CD1c-positive myeloid dendritic cell (primary cell): ENCODE measurements at regions not wholly inside any gene's neighbourhood (a gene's known extent, or its start where the extent isn't known, plus 50 kb on each side); places are given as distances from the start of the nearest gene placed in this dataset.

Source experiments
- DNase-seq: peaks from one replicate; pipeline ENCODE4 v3.0.0-alpha.2; 2016; ENCODE audit errors: extremely low spot score

DNA sequence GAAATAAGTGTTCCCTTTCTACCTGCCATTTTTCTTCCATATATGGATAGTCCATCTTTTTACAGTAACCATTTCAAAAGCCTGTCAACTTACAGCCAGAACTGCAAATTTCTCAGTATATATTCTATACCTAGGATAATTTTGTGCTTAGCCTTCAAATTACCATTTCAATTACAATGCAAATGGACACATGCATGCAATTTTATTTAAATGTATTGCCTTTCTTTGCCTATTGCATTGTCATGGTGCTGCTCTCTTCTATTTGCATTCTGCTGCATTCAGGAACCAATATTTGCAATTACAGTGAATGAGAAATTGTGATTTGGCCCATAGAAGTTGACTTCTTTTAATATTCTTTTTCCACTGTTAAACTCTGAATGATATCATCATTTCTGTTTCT, 1753.4 kb upstream of the TENM3 start:
- DNase-seq = no peak

DNA sequence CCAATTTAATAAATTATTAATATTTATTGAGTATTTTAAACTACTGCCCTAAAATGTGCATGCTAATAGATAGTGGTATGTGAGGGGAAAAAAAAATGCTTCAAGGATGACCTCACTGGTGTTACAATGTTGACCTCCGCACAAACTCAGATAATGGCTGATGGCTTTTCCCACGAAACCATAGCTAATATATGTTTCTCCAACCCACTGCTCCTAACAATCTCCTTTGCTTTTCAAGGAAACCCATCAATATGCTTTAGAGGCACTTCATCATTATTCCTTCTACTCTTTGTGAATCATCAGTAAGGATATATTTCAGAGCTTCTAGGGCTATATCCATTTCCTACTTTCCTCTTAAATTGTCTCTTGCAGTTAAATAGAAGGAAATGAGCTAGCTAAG, 1752.0 kb upstream of the TENM3 start:
- no peak for DNase-seq

DNA sequence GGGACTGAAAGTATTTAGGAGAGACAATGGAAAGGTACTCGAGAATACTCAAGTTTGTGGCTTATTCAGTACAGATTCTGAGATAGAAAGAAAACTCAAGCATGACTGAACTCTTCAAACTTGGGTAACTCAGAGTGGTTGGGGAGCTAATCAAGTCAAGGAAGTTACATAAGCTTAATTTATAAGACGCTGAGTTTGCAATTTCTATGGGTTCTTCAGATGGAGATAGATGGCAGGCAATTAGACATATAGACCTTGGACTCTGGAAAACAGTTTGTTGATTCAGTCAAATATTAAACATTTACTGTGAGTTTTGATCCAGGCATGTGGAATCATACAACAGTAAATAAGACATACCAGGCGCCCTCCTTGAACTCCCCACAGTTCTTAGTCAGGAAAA, 1749.9 kb upstream of the TENM3 start:
- no peak for DNase-seq

DNA sequence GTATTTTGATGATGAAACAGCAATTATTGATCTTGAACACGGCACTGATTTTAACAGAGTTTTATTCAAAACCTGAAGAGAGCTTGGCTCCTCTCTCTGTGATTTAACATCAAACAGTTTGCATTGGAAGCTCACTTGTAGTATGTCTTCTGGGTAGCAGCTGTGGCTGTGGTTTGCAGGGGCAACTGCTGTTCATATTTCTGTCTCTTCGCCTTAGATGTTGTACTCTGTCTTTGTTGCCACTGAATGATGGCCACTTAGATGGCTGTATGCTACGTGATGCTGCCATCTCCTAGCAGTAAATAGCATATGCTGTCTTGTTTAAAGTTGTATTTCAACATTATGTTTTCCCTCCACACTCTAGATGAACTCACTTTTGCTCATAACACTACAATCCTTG, 1743.0 kb upstream of the TENM3 start:
- no peak for DNase-seq

DNA sequence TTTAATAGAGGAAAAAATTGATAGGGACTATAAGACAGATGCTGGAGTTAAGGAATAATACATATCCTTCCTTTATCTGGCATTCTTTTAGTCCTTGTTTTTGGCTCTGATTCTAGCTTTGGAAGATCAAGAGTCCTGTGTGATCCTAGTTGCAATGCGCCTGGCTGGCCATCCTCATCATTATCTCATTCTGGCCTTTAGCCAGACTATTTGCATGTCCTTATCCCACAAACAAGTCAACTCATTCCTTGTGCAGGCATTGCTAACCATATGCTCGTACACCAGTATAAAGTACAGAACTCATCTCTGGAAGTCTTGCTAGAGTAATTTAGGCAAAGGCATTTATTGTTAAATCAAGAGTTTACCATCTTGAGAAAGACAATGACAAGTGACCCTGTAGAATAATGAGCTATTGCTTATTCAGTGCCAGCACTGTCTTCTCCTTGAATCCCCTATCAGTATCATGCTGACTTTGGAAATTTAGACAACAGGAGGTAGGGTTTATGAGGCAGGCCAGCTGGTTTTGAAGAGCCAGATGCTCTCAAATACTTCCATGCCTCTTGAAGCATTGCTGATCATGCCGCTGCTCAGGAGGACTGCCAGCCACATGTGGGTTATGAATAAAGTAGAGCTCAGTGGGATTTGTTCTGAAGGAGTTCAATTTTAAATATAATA, 1730.3 kb upstream of the TENM3 start:
- no peak for DNase-seq

DNA sequence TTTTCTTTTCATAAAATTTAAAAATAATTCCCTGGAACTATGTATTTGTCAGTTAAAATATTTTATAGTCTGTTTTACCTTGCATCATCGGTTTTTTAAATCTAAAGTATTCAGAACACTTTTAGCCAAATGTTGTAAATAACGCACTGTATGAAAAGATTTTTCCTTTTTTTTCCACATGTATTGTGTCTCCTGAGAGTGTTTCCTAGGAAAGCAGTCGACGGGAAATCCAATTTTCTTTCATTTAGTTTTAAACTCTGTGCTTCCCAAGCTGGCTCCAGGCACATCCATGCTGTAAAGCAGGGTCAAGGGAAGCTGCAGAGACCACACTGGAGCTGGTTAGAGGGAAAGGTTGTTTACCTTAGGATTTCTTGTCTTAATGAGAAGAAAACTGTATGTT, 1724.3 kb upstream of the TENM3 start:
- DNase-seq = no peak

DNA sequence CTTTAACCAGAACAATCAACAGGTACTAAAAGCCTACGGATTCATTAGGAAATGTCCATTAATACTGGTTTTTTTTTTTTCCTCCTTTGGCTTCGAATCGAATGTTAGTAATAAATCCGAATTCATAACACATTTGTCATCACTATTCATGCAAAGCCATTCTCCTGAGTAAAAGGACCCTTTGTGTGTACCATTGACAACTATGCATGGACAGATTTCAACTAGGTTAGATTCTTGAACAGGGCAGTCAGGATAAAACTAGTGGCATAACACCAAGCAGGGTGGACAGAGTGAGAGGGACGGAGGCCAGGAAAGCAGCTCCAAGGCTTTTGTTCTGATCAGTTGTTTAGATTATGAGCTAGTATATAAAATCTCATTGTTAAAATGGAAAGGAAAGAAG, 1722.0 kb upstream of the TENM3 start:
- DNase-seq = no peak

DNA sequence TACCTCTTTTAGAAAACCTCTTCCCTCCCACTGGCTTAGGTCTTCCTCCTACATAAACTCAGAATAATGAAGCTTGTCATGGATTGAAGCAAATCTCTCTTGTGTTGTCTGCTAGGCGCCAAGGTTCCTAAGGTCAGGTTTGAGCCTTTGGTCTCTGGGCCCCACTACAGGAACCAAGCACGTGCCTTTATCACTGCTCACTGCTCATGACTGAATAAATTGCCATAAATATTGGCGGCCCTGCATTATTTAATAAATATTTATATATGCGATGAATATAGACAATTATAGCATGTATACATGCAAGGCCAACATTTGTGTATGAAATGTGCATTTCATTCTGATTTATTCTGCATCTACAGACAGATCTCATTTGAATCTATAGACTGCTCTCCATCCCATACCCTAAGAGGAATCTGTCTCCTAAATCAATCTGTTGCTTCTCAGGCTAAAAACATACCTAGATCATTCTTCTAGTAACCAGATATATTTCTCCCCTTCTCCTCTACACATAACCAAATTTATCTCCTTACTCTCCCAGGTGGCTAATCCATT, 1717.6 kb upstream of the TENM3 start:
- DNase-seq = no peak

DNA sequence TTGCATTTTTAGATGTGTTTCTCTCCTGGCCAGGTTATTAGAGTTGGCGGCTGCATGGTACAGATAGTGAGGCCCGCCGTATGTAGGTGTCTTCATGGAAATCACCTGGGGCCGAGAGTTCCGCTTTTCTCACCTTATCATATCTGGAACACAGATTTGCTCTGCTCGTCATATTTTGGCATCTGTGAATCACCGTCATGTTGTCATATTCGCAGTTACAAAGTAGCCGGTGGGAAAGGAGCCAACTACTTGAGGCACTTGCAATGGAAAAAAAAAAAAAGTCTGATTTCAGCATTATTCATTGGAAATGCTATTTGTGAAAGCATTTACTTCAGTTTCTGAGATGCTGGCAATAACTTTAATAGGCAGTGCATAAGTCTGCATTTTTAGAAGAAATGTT, 1715.2 kb upstream of the TENM3 start:
- no peak for DNase-seq

DNA sequence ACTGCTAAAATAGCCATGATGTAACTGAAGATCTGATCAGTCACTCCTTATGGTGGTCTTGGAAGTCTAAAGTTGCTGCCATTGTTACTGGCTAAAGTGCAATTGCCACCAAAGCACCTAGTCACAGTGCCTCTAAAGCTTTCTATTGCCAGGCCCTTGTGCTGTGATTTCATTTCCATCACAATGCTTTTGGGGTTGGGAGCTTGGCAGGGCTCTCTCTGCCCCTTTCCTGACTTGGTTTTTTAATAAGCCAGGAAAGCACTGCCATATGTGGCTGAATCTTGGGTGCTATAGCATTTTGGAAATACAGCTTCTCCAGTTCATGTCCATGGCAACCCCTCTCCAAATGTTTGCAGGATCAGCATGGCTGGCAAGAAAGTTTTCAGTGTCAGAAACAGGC, 1712.4 kb upstream of the TENM3 start:
- DNase-seq = no peak

DNA sequence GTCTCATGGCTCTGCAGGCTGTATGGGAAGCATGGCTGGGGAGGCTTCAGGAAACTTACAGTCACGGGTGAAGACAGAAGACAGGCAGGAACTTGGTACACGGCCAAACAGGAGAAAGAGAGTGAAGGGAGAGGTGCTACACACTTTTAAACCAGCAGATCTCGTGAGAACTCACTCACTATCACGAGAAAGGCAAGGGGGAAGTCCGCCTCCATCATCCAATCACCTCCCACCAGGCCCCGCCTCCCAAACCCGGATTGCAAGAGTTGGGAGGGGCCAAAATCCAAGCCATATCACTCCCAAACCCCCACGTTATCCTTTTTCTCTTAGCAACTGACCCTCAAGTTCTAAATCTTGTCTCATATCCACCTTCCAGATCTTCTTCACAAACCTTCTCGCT, 1710.5 kb upstream of the TENM3 start:
- no peak for DNase-seq

DNA sequence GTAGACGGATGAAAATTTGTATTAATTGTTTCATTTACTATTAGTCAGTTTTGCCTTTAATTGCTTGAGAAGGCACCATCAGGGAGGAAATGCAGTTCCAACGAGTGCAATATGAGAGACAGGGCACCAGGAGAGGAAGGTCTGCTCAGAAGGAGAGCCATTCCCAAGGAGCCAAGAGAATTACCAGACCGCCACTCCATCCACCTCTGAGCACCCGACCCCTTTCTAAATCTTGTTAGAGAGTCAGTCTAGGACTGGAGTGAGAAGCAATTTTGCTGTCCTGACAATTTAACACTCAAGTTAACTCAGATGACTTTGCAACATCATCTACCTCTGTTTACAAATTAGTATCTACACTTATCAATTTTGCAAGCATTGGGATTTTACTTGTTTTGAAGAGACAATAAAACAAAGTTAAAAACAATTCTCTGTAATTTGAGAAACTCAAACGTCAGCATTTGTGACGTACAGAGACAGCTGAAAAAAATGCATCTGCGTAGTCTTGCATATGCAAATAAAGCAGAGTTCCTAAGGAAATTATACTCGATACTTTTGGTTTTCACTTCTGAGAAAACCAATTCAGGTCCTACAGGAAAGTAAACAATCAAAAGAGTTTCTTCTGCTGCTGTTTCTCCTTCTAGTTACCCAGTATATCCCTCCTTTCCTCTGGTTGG, 1704.7 kb upstream of the TENM3 start:
- DNase-seq = no peak

DNA sequence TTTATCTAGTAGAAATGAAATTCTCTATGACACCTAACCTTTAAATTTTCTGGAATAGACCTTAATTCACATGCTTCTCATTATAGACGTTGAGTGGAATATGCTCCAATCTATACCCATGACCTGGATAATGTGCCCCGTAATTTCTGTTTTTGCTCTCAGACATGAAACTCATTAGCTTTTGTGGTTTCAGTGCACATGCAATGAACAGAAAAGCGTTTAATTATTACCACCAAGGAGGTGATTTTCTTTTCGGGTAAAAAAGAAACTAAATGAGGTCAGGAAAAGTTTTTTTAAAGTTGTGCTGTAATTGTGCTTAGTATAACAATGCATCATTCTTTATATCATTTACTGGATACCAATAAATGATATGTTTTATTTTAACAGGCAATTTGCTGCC, 1703.9 kb upstream of the TENM3 start:
- no peak for DNase-seq

DNA sequence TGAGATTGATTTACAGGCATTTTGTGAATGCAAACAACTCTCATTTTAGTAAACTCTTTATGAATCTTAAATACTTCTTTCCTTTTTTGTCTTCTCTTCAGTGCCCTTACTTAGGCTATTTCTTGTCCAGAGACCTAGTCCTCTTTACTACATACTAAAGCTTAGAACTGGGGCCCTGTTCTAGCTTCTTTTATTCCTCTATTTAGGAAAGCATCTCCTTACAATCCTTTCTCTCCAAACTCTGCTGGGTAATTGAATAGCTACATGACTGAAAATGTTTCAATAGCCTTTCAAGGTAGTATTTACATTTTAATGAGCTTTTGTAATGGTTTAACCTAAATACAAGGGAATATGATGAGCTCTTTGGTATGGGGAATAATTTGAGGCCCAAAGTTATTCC, 1701.5 kb upstream of the TENM3 start:
- DNase-seq = no peak

DNA sequence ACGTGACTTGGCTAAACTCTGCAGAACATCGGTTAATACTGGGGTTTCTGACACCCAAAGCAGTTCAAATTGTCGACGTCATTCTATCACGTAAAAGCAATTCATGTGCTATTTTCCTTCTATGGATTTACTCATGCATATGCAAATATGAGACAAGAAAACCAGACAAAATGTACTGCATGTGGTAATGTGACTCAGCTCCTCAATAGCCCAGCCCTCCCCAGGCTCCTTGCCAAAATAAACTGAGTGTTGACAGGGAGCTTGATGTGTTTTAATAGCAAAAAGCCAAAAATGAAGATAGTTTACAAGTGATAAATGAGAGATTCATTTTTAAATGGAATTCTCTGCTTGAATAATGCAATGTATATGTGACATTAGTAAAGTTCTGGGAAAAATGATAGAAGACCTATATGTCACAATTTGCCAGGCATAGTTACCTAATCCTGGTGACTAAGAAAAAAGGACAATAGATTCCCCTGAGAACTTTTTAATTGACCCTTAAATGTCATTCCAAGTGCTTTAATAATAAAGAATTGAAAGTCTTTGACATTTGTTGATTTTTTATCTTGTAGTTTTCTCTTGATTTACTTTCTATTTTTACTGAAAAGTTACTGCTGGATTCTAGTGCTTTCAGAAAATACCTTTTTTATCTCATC, 1700.6 kb upstream of the TENM3 start:
- DNase-seq = no peak

DNA sequence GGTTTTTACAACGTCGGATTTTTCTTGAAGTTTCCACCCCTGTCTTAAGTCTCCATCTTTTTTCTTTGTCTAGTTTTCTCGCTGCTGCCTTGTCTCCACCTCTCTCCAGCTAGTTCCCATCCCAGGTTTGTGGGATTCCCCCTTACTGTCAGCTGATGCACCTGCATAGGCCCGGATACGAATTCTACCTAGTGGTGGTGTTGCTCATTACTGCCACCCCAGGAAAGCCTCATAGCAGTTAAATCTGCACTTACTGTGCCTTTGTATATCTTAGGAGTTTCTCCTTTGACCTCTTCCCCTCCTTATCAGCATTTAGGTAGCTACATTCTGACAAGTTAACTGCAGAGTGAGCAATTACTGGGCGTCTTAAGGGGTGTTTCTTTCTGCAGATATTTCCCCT, 1693.1 kb upstream of the TENM3 start:
- DNase-seq = no peak

DNA sequence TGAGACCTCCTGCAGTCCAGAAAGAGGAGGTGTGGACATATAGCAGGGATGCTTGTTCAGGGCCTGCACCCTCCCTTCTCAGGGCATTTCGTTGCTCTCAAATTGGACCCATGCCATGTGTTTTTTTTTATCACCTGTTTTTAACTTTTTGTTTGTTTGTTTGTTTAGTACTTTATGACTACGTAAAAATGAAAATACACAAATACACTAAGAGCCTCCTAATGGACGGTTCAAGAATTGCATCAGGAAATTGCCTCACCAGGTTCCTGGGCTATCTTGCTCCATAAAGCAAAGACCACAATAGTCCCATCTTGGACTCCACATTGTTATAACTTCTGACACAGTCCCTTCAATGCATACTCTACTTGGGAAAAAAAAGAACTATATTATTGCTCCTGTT, 1685.9 kb upstream of the TENM3 start:
- DNase-seq = no peak

DNA sequence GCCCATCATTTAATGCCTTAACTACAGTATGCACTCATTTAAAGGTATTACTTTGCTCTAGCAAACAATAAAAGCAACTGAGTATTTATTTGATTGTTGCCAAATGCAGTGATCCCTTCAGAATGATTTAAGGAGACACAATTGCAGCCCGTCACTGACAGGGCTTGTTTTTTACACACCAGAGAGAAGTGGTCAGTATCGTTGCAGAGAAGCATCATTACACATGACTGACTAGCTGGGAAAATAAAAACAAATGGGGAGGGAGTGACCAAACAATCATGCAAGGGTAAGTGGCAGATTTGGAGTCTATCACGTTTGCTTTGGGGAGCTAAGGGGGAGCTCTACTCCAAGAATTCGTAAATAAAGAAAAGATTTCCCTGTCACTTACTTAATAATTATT, 1685.3 kb upstream of the TENM3 start:
- no peak for DNase-seq

DNA sequence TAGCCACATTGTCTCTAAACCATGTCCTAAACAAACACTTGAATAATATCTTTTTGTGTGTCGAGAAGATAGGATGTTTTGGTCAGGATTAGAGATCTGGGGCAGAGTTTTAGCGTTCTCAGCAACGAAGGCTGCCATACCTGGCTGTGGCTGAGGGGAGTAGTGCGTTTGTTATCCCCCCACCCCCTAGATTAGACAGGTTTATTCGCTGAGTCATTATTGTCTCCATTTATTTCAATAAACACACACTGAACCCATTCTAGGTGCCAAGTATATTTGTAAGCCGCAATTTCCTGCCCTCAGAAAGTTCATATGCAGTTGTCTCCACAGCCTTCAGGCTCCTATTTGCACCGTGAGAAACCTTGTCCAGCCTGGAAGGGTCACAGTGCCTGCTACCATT, 1684.8 kb upstream of the TENM3 start:
- DNase-seq = no peak

DNA sequence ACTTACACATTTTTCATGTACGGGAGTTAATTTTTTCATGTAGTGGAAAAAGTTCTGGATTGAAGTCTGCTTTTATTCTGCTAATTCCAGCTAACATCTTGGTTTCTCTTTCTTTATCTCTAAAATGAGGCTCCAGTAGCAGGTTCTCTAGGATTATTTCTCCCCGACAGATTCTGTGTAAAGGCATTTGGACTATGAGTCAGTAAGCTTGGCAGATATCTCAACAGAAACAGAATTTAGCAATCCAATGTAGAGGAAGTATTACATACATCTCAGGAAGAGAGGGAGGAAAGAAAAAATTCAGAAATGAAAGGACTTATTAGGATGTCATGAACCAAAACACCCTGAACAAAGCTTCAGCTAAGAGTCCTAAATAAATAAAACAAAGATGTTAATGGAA, 1682.3 kb upstream of the TENM3 start:
- DNase-seq = no peak

DNA sequence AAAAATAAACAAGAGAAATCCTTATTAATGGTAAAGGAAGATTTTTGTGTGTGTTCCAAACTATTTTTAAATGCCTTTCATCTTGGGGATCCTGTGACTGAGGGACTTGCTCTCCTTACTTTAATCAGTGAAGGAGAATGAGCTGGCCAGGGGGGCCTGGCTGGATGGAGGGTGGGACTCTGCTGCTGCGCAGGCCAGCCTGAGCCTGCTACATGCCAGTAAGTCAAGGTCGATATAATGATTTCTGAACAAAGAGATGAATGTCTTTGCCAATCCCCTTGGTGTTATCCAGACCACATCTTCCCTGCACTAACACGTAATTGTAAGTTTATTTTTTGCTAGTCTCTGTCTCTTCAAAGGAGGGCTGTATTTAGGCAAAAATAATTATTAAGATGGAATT, 1679.2 kb upstream of the TENM3 start:
- no peak for DNase-seq

DNA sequence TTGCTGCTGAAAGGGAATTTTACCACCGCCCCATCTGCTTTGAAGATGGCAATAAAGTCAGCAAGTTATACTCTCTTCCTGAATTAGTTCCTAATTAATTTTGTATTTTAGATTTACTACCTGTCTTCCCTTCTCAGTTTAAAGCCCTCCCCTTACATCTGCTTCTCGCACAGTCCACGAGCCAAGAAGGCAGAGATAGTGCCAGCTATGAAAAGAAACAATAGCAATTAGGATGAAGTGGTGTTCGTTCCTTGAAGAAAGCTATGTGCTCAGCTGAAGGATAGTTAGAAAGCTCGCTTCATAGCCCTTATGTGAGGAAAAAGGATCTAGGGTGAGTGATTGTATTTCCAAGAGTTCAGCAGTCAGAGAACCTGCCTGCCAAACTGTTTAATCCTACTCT, 1678.8 kb upstream of the TENM3 start:
- no peak for DNase-seq

DNA sequence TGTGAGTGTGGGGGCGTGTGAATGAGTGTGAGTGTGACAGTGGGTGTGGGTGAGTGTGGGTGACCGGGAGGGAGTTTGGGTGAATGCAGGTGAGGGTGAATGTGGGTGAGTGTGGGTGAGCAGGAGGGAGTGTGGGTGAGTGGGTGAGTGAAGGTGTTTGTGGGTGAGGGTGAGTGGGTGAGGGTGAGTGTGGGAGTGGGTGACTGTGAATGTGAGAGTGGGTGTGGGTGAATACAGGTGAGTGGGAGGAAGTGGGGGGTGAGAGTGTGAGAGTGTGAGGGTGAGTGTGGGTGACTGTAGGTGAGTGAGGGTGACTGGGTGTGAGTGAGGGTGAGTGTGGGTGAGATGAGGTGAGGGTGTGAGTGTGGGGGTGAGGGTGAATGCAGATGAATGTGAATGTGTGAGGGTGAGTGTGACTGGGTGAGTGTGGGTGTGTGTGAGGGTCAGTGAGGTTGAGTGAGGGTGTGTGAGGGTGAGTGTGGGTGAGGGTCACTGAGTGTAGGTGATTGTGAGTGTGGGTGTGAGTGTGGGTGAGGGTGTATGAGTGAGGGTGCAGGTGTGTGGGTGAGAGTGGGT, 1677.3 kb upstream of the TENM3 start:
- no peak for DNase-seq
